ENCODE measurements at regions not wholly inside any gene's neighbourhood (a gene's known extent, or its start where the extent isn't known, plus 50 kb on each side); places are given as distances from the start of the nearest gene placed in this dataset.
"Not testable (repeated sequence)": the region's sequence is repeated elsewhere in the genome, so short reads cannot be mapped to it uniquely, and the experiment has no call there.

- intact Hi-C loops (cut with DNase I), result no loop called here
- DNase-seq (ENCODE audit: low spot score), result no peak
Observed at GRCh38 chr16:8458481-8459046, 131.7 kb downstream of the TMEM114 start.

DNA sequence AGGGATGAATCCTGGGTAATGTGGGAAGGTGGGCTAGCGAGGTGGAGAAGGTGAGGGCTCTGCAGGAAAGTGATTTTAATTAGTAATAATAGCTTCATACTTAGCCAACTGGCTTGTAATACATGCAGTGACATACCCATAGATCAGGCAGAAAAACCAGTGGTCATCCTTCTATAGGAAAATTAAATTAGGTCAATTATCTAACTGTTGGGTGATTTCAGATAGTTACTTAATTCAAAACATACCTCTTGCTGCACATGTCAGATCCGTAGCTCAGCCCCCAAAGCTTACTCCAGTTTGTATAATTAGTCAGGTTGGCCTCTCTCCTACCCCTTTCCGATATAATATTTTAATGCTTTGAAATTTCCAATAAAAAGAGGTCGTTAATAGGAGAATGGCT lies 137.0 kb downstream of the TMEM114 start:
- no peak for DNase-seq (ENCODE audit: low spot score)
- intact Hi-C loops (cut with DNase I), result no loop called here

GRCh38 chr16:8452941-8453340 lies 137.4 kb downstream of the TMEM114 start:
- DNase-seq (ENCODE audit: low spot score), result no peak
- intact Hi-C loops (cut with DNase I), result no loop called here

DNA sequence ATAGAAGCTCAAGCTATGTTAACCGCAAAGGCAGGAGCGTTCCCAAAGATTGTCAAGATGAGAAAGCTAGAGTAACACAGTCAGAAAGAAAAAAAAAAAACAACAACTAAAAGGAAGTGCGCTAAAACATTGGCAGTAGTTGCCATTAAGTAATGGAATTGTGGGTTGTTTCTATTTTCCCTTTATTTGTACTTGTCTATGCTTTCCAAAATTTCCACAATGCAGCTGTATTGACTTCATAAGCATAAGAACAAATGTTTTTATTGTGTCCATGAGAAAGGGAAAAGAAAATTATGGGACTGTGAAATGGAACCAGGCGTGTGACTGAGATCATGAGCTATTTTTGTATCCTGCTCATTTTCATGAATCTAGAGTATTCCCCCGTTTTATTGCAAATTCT lies 153.4 kb downstream of the TMEM114 start:
- intact Hi-C loops (cut with DNase I), result no loop called here

DNA sequence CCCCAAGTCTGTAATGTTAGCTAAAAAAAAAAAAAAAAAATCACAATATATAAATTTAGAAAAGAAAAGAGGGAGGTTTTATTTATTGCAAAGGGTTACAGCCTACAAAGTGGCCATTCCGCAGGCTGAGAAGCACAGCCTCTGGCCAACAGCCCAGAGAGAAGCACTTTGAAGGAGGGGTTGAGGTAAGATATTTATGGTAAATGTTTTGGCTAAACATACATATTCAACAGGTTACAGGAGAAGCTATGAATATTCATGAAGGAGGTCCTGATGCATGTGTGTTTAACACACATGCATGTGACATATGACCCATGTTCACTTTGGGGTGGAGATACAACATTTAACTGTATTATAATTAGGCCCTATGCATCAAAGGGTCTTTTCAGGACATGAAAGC lies 158.5 kb downstream of the TMEM114 start:
- intact Hi-C loops (cut with DNase I), result no loop called here
- DNase-seq (ENCODE audit: low spot score), result no peak

More for the DNA sequence above, 153.4 kb downstream of the TMEM114 start:
- DNase-seq (ENCODE audit: low spot score), result no peak

- intact Hi-C loops (cut with DNase I), result no loop called here
- no peak for DNase-seq (ENCODE audit: low spot score)
Observed at GRCh38 chr16:8430401-8430800, 159.9 kb downstream of the TMEM114 start.

DNA sequence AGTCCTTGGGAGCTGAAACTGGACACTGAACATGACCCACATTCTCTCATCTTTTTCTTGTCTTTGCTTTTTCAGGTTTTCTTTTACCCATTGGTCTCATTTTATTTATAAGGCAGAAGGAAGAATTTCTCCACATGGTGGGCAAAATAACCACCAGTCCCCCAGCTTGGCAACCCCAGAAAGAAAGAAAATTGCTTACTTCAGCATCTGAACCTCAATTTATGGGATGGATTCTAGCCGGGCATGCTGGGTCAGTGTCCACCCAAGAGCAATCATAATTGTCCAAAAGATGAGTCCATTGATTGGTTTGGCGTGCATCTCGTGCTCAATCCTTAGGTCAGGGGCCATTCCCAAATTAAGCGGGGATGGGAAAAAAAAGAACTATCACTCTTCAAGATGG lies 163.7 kb downstream of the TMEM114 start:
- intact Hi-C loops (cut with DNase I), result no loop called here
- no peak for DNase-seq (ENCODE audit: low spot score)

DNA sequence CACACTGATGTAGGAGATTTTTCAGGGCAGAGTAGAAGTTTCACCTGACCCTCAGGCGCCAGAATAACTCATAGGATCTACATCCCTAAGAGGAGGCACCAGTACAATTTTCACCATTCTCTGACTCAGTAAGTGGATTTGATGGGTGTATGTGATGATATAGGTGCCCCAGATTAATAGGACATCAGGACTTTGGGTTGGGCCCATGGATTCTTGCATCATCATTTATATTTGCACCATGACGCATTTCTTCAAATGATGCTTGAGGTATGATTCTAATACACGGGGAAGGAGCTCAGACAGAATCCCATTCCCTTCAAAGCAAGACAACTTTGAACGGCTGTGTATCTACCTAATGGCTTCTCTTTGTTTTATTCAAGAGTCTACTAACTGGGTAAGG lies 173.2 kb downstream of the TMEM114 start:
- DNase-seq (ENCODE audit: low spot score), result no peak
- intact Hi-C loops (cut with DNase I), result no loop called here

DNA sequence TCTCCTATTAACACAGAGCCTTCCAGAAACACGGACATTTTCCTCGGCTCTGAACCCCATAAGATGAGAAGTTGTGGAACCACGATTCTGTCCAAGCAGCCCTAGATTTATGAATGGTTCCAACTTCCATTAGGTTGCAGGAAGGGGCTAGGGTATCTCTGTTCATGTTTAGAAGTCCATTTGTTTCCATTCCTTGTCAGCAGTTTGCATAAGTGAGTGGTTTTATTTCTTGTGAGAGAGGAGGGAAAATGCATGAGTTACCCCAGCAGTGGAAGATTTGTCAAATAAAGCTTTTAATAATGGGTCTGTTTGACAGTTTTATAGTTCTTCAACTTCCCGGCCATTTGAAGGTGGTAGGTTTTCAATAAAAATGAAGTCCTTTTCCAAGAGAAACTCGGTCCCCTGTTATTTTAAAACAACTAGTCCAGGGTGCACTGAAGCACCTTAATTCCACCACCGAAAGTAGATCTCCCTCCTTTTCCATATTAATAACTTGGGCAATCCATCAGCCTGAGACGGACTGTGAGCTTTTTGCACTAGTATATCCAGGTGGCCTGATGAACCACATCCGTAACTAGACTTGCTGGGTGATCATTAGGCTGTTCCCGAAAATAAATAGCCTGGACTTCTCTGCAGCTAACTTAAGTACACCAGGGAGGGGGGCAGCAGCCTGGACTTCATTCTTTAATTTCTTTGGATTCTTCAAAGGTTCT lies 181.3 kb downstream of the TMEM114 start:
- no peak for DNase-seq (ENCODE audit: low spot score)
- intact Hi-C loops (cut with DNase I), result no loop called here

GRCh38 chr16:8407351-8407750 lies 183.0 kb downstream of the TMEM114 start:
- intact Hi-C loops (cut with DNase I), result no loop called here
- no peak for DNase-seq (ENCODE audit: low spot score)

- intact Hi-C loops (cut with DNase I), result no loop called here
- no peak for DNase-seq (ENCODE audit: low spot score)
Observed at GRCh38 chr16:8403978-8404749, 186.1 kb downstream of the TMEM114 start.

GRCh38 chr16:8402981-8403843 lies 187.1 kb downstream of the TMEM114 start:
- intact Hi-C loops (cut with DNase I), result no loop called here
- DNase-seq (ENCODE audit: low spot score), result no peak

DNA sequence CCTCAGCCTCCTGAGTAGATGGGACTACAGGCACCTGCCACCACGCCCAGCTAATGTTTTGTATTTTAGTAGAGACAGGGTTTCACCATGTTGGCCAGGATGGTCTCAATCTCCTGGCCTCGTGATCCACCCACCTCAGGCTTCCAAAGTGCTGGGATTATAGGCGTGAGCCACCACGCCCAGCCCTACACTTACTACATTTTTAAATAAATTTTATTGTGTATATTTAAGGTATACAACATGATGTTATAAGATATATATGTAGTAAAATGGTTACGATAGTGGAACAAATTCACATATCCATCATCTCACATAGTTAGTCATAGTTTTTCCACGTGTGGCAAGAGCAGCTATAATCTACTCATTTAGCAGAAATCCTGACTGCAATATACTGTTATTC lies 189.6 kb downstream of the TMEM114 start:
- intact Hi-C loops (cut with DNase I), result not testable (repeated sequence)

GRCh38 chr16:8398548-8398947 lies 191.8 kb downstream of the TMEM114 start:
- intact Hi-C loops (cut with DNase I), result no loop called here
- no peak for DNase-seq (ENCODE audit: low spot score)

More for the DNA sequence above, 189.6 kb downstream of the TMEM114 start:
- not testable (repeated sequence) for DNase-seq (ENCODE audit: low spot score)

DNA sequence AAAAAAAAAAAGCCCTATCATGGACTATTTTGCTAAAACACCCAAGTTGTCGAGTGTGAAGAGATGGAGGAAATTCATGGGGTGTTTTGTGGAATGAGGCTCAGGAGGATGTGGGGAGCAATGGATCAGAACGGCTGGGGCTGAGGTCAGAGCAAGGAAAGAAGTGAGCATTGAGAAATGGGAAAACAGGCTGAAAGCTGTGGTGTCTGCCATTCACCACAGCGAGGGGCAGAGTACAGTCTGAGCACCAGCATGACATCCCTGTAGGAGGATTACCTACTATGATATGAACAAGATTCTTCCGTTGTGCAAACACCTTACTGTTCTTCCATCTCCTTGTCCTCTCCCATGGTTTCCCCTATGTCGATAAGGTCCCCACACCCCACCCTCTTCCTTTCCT lies 193.1 kb downstream of the TMEM114 start:
- DNase-seq (ENCODE audit: low spot score), result no peak
- intact Hi-C loops (cut with DNase I), result no loop called here

DNA sequence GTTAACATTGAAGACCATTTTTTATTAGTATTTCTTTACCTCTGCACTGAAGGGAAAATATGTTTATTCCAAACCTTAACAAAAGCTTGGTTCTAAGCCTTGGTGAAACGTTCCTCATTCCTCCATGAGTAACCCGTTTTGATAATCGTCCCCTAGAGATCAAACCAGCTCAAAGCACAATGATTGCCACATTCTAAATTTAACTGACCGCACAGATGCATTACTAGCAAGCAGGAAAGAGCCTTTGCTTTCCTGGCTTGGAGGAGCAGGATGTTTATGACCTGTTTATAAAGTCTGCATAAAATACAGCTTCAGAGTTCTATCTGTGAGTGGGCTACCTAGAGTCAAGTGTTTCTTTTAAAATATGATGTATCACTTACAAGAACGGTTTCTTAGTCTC lies 193.8 kb downstream of the TMEM114 start:
- intact Hi-C loops (cut with DNase I), result no loop called here
- no peak for DNase-seq (ENCODE audit: low spot score)

- intact Hi-C loops (cut with DNase I), result no loop called here
- DNase-seq (ENCODE audit: low spot score), result no peak
Observed at GRCh38 chr16:8391257-8391656, 199.1 kb downstream of the TMEM114 start.

DNA sequence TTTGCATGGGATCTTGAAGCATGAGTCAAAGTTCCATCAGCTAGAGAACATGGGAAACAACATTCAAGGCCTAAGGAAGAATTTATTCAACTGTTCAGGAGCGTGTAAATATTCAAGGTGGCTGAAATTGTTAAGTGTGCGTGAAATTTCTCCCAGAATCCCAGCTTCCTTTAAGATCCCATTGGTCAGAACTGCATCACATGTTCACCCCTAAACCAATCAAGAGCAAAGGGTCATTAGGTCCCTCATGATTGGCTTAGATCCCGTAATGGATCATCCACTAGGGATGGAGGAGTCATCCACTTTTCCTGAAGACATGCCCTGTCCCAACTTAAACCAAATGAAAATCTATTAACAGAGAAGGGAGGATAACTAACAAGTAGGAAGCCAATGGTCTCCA lies 201.6 kb downstream of the TMEM114 start:
- intact Hi-C loops (cut with DNase I), result no loop called here
- no peak for DNase-seq (ENCODE audit: low spot score)

- intact Hi-C loops (cut with DNase I), result no loop called here
- no peak for DNase-seq (ENCODE audit: low spot score)
Observed at GRCh38 chr16:8381814-8382213, 208.5 kb downstream of the TMEM114 start.

DNA sequence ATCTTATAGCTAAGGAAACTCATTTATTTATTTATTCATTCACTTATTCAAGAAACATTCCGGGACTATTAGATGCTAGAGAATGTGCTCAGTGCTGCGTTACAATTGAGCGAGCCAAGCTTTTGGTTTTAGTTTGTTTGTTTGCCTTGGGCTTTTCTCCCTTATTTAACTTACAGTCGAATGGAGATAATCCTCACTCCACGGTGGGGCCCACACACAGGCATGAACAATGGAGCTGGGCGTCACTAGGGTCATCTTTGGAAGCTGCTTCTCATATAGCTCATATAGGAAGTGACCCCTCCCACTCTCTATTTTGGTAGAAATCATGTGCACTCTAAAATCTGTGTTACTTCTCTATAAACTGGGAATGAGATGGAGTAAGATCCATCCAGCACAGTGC lies 210.0 kb downstream of the TMEM114 start:
- intact Hi-C loops (cut with DNase I), result no loop called here
- no peak for DNase-seq (ENCODE audit: low spot score)
